Fibroblast of lung (primary cell): ENCODE measurements at regions not wholly inside any gene's neighbourhood (a gene's known extent, or its start where the extent isn't known, plus 50 kb on each side); places are given as distances from the start of the nearest gene placed in this dataset.

Source experiments
- DNase-seq, 2 donors: peaks; one replicate each; pipeline versions ENCODE4 v3.0.0 to v3.0.0-alpha.2; 2010; ENCODE audit warnings: low read depth in 2 of 2
- H2AFZ ChIP-seq: 2 replicates; pipeline ENCODE4 v1.5.1; 2012; ENCODE audit warnings: low read length, control low read depth, inconsistent platforms
- H3K27ac ChIP-seq: 2 replicates; pipeline ENCODE4 v1.5.1; 2011; ENCODE audit warnings: low read length, control low read depth; ENCODE audit not compliant: insufficient read depth
- H3K27me3 ChIP-seq: 2 replicates; pipeline ENCODE4 v1.5.1; 2011; ENCODE audit warnings: mild to moderate bottlenecking, low read length; ENCODE audit not compliant: control insufficient read depth, insufficient read depth
- H3K36me3 ChIP-seq: 2 replicates; pipeline ENCODE4 v1.5.1; 2011; ENCODE audit warnings: low read length; ENCODE audit not compliant: control insufficient read depth, insufficient read depth
- H3K4me1 ChIP-seq: 2 replicates; pipeline ENCODE4 v1.5.1; 2011; ENCODE audit warnings: low read length; ENCODE audit not compliant: control insufficient read depth, insufficient read depth; ENCODE audit errors: extremely low read depth
- H3K4me2 ChIP-seq: 2 replicates; pipeline ENCODE4 v1.5.1; 2011; ENCODE audit warnings: low read length, control low read depth; ENCODE audit not compliant: insufficient read depth; ENCODE audit errors: extremely low read depth
- H3K4me3 ChIP-seq, 4 experiments: fragments of 200-600 bp in 1 of 4; sonication (generic) in 1 of 4; replicated peaks in 1 of 4; 2 replicates each; pipeline ENCODE4 v1.5.1; 2011 to 2016; ENCODE audit warnings: low read length in 4 of 4, low read depth in 3 of 4, mild to moderate bottlenecking in 3 of 4, control low read depth in 2 of 4, inconsistent platforms in 1 of 4, mixed read lengths in 1 of 4; ENCODE audit not compliant: insufficient read depth in 1 of 4; ENCODE audit errors: control extremely low read depth in 1 of 4
- H3K79me2 ChIP-seq: 2 replicates; pipeline ENCODE4 v1.5.1; 2012; ENCODE audit warnings: mild to moderate bottlenecking, low read length, inconsistent platforms; ENCODE audit not compliant: control insufficient read depth, insufficient read depth
- H3K9ac ChIP-seq: 2 replicates; pipeline ENCODE4 v1.5.1; 2011; ENCODE audit warnings: mild to moderate bottlenecking, low read length, control low read depth; ENCODE audit not compliant: insufficient read depth
- H3K9me3 ChIP-seq: 2 replicates; pipeline ENCODE4 v1.5.1; 2012; ENCODE audit warnings: low read depth, low read length; ENCODE audit not compliant: control insufficient read depth, insufficient read depth
- H4K20me1 ChIP-seq: 2 replicates; pipeline ENCODE4 v1.5.1; 2011; ENCODE audit warnings: low read length; ENCODE audit not compliant: control insufficient read depth, insufficient read depth; ENCODE audit errors: extremely low read depth
- CTCF ChIP-seq, 2 donors: IDR thresholded peaks in 1 of 2; conservative IDR thresholded peaks in 1 of 2; 1 replicate in 1 of 2; 2 replicates in 1 of 2; pipeline ENCODE4 v1.5.1; 2011 to 2012; ENCODE audit warnings: low read length in 2 of 2, control low read depth in 1 of 2, inconsistent platforms in 1 of 2, low read depth in 1 of 2, mild to moderate bottlenecking in 1 of 2
- EZH2 ChIP-seq: IDR thresholded peaks from 2 replicates; pipeline ENCODE4 v1.5.1; 2012; ENCODE audit warnings: low read length, control low read depth, mild to moderate bottlenecking; ENCODE audit errors: missing control alignments

GRCh38 chr15:93861956-93862741 lies 369.2 kb upstream of the MCTP2 start:
- H3K9ac ChIP-seq: no peak overlapping the region
- no peak overlapping the region for H3K27ac ChIP-seq
- no peaks in the 10 kb centered on the region for H3K4me1 ChIP-seq
- H4K20me1 ChIP-seq: no peaks in the 10 kb centered on the region
- H2AFZ ChIP-seq: no peak overlapping the region
- H3K27me3 ChIP-seq: no peaks in the 10 kb centered on the region
- TF ChIP-seq CTCF (conservative IDR thresholded peaks at IDR 0.05 in 1 of 2, IDR thresholded peaks at IDR 0.05 in 1 of 2; ENCODE audit: low read depth in 1 of 2, low read length in 2 of 2): no peak
- no peak for TF ChIP-seq EZH2
- H3K9me3 ChIP-seq: no peaks in the 10 kb centered on the region
- DNase-seq: no peak
- no peaks in the 10 kb centered on the region for H3K79me2 ChIP-seq
- H3K4me3 ChIP-seq: no peak overlapping the region
- no peak overlapping the region for H3K4me2 ChIP-seq
- H3K36me3 ChIP-seq: no peaks in the 10 kb centered on the region

- no peaks in the 10 kb centered on the region for H3K79me2 ChIP-seq
- no peaks in the 10 kb centered on the region for H3K9me3 ChIP-seq
- H3K36me3 ChIP-seq: no peaks in the 10 kb centered on the region
- H4K20me1 ChIP-seq: no peaks in the 10 kb centered on the region
- TF ChIP-seq EZH2 (no peak), CTCF (conservative IDR thresholded peaks at IDR 0.05 in 1 of 2, IDR thresholded peaks at IDR 0.05 in 1 of 2; ENCODE audit: low read depth in 1 of 2, low read length in 2 of 2) (no peak)
- H3K27me3 ChIP-seq: no peaks in the 10 kb centered on the region
- H2AFZ ChIP-seq: no peak overlapping the region
- no peak overlapping the region for H3K4me3 ChIP-seq
- H3K9ac ChIP-seq: no peak overlapping the region
- peak in 1 of 2 donors; percentile 5 for DNase-seq
- no peak overlapping the region for H3K27ac ChIP-seq
- H3K4me1 ChIP-seq: no peaks in the 10 kb centered on the region
- H3K4me2 ChIP-seq: no peak overlapping the region
Observed at GRCh38 chr15:93861413-93861812, 369.9 kb upstream of the MCTP2 start.

- no peaks in the 10 kb centered on the region for H4K20me1 ChIP-seq
- no peak overlapping the region for H2AFZ ChIP-seq
- H3K9me3 ChIP-seq: no peaks in the 10 kb centered on the region
- H3K79me2 ChIP-seq: no peaks in the 10 kb centered on the region
- H3K4me1 ChIP-seq: no peaks in the 10 kb centered on the region
- no peaks in the 10 kb centered on the region for H3K36me3 ChIP-seq
- DNase-seq: no peak
- no peak overlapping the region for H3K4me3 ChIP-seq
- no peaks in the 10 kb centered on the region for H3K27me3 ChIP-seq
- no peak overlapping the region for H3K9ac ChIP-seq
- TF ChIP-seq EZH2 (no peak), CTCF (conservative IDR thresholded peaks at IDR 0.05 in 1 of 2, IDR thresholded peaks at IDR 0.05 in 1 of 2; ENCODE audit: low read depth in 1 of 2, low read length in 2 of 2) (no peak)
- no peak overlapping the region for H3K4me2 ChIP-seq
- H3K27ac ChIP-seq: no peak overlapping the region
Observed at GRCh38 chr15:93860701-93861100, 370.7 kb upstream of the MCTP2 start.
